Pancreas (tissue), 10 donors: ENCODE measurements at regions not wholly inside any gene's neighbourhood (a gene's known extent, or its start where the extent isn't known, plus 50 kb on each side); places are given as distances from the start of the nearest gene placed in this dataset.

ENCODE experiments used
- ATAC-seq, 4 donors: fragments of 200-7000 bp; cut with Tn5 transposase; one replicate each; pipeline versions ENCODE4 v1.8.0 to v1.9.1; 2020; ENCODE audit warnings: mild to moderate bottlenecking in 4 of 4, moderate library complexity in 4 of 4
- DNase-seq, 6 donors: peaks; one replicate each; pipeline ENCODE4 v3.0.0-alpha.2; 2020
- FAIRE-seq: peaks from 2 replicates; lab custom pipeline; 2012; peaks lifted over from hg19 to GRCh38; lab: Jason Lieb, UNC
- H3K27ac ChIP-seq, 4 donors: fragments of 200-600 bp; sonication (generic); 1 replicate in 3 of 4; 2 replicates in 1 of 4; pipeline versions ENCODE4 v1.5.0 to v1.8.0; 2020
- H3K27me3 ChIP-seq, 4 donors: fragments of 200-600 bp; one replicate each; pipeline ENCODE4 v1.8.0; 2021
- H3K36me3 ChIP-seq, 3 donors: fragments of 200-600 bp; sonication (generic) in 1 of 3; one replicate each; pipeline versions ENCODE4 v1.5.0 to v1.8.0; 2020 to 2021
- H3K4me1 ChIP-seq, 3 donors: fragments of 200-600 bp; one replicate each; pipeline ENCODE4 v1.8.0; 2021
- H3K4me3 ChIP-seq, 4 donors: fragments of 200-600 bp; sonication (generic) in 2 of 4; one replicate each; pipeline versions ENCODE4 v1.5.0 to v1.8.0; 2020 to 2021
- H3K9me3 ChIP-seq, 4 donors: fragments of 200-600 bp; one replicate each; pipeline ENCODE4 v1.8.0; 2021
- WGBS, 2 donors: extraction: QIAGEN DNeasy Blood & Tissue Kit; methylation state at CpG; one replicate each; pipeline ENCODE4 v1.1.7; 2013; 5-methylcytosine and 5-hydroxymethylcytosine counted together
- intact Hi-C, 3 donors: fragments of 100-400 bp; cut with DNase I; formaldehyde crosslinking; loops; one replicate each; pipeline versions ENCODE4 v1.11.1 to v1.14.2; 2022
- TF ChIP-seq, protein P1 (sequence below), 4 donors: fragments of 200-600 bp; sonication (generic) in 3 of 4; IDR thresholded peaks; one replicate each; pipeline versions ENCODE4 v1.5.0 to v1.8.0; 2021; ENCODE audit warnings: antibody characterized with exemption in 4 of 4
- donor health status: healthy with polysubstance abuse.
- donor health status: DM: no; HTN: no; CAD: no; lungs with moderate emphysema.
- donor health status: DM: no; HTN: no; CAD: no.
- donor health status: control.
- donor health status: control.
- donor health status: Bipolar disorder and iron deficiency.
- donor health status: DM: yes; HTN: yes; CAD: no.
- donor health status: DM: no; HTN: no; CAD: no.
- donor health status: DM: no; HTN: no; CAD: no.
- donor health status: DM: yes; HTN: yes; CAD: no.

DNA sequence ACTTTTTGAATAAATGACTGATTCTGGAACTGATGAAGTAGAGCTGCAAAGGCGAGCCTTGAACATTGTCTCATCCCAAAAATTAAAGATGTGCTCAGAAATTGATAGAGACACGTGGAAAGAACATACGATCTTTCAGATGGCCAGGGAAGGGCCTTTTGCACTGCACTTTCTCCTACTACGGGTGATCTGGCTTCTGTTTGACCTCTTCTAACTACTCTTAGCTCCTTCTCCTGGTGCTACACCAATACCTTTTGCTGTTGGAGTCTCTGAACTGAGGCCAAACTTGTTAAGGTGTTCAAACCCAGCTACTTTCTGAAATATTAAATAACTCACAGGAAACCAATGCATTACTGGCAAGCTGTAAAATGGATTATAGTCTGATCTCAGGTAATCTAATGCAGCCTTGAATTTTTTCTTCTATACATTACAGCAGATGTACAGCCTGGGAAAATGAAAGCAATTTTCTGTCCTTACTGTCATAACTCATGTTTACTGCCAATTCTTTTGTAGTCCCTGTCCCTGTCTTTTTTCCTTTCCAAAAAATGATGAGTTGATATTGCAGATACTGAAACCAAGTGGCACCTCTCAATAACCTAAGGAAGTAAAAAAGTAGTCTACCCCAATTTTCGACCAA lies 1086.1 kb upstream of the CNTN5 start:
- 43 to 71% methylated on average over 5 of the region's 5 CpGs for WGBS, 2 donors
- intact Hi-C loops: no loop called here
- Histone ChIP-seq H3K4me1 (no peaks in the 10 kb centered on the region), H3K27me3 (no peaks in the 10 kb centered on the region), H3K4me3 (no peak overlapping the region), H3K9me3 (no peaks in the 10 kb centered on the region), H3K27ac (no peak overlapping the region), H3K36me3 (no peaks in the 10 kb centered on the region)
- DNase-seq (no peak), FAIRE-seq (no peak), ATAC-seq (no peak)
- TF ChIP-seq, protein P1, sequence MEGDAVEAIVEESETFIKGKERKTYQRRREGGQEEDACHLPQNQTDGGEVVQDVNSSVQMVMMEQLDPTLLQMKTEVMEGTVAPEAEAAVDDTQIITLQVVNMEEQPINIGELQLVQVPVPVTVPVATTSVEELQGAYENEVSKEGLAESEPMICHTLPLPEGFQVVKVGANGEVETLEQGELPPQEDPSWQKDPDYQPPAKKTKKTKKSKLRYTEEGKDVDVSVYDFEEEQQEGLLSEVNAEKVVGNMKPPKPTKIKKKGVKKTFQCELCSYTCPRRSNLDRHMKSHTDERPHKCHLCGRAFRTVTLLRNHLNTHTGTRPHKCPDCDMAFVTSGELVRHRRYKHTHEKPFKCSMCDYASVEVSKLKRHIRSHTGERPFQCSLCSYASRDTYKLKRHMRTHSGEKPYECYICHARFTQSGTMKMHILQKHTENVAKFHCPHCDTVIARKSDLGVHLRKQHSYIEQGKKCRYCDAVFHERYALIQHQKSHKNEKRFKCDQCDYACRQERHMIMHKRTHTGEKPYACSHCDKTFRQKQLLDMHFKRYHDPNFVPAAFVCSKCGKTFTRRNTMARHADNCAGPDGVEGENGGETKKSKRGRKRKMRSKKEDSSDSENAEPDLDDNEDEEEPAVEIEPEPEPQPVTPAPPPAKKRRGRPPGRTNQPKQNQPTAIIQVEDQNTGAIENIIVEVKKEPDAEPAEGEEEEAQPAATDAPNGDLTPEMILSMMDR (IDR thresholded peaks at IDR 0.05): no peak

DNA sequence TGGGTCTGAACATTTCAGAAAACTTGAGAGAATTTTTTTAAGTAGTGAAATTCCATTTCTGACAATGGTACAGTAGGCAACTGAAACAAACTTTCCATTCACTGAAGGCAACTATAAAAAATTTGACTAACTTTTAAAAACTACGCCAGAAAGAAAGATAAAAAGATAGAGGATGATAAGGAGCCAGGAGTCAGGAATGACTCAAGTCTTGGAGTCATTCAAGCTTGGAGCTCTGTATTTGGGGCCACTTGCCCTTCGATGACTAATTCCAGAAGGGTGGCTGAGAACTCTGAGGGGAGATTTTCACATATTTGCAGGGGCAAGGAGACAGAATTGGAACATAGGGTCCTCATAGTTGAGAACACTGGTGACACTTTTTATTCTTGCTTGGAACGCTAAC lies 1083.2 kb upstream of the CNTN5 start:
- Histone ChIP-seq H3K9me3 (no peaks in the 10 kb centered on the region), H3K27me3 (no peaks in the 10 kb centered on the region), H3K27ac (no peak overlapping the region), H3K36me3 (no peaks in the 10 kb centered on the region), H3K4me1 (no peaks in the 10 kb centered on the region), H3K4me3 (no peak overlapping the region)
- no peak for DNase-seq
- no peak for FAIRE-seq
- 64 to 75% methylated on average over 3 of the region's 3 CpGs for WGBS, 2 donors
- TF ChIP-seq, protein P1 (IDR thresholded peaks at IDR 0.05): no peak
- intact Hi-C loops: no loop called here
- ATAC-seq: no peak

DNA sequence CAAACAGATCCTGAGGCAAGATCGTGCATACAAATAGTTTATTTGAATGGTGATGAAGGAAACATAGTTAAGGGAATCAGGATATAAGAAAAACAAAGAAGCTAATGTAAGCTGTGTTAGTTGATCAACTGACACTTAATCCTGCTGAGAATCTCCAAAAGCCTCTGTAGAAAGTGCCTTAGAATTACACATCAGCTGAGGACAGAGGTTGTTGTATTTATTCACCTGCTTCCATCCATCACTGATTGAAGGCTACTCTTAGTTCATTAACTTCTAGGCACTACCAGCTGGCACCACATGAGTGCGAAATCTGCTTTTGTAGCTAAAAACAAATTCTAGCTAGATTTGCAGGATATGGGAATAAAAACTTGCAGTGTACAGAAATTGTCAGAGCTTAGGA lies 1082.0 kb upstream of the CNTN5 start:
- FAIRE-seq (no peak), DNase-seq (no peak), ATAC-seq (no peak)
- Histone ChIP-seq H3K4me1 (no peaks in the 10 kb centered on the region), H3K27me3 (no peaks in the 10 kb centered on the region), H3K9me3 (no peaks in the 10 kb centered on the region), H3K36me3 (no peaks in the 10 kb centered on the region), H3K4me3 (no peak overlapping the region), H3K27ac (no peak overlapping the region)
- TF ChIP-seq, protein P1 (IDR thresholded peaks at IDR 0.05): no peak
- intact Hi-C loops: no loop called here
- WGBS, 2 donors: 56 to 68% methylated on average over 2 of the region's 2 CpGs

DNA sequence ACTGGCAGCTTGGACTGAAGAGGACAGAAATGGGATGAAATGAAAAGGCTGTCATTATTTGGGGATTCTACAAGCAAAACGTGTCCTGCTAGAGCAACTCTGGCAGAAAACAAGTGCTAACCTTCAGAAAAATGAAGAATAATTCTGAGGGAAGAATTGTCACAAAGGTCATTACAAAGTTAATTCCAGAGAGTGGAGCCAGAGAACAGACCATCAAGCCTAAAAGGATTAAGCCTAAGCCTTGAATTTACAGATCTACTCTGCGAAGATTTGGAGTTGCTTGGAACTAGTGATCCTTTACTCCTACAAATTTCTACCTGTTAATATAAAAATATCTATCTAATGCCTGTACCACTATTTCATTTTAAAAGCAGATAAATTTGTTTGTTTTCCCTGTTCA lies 1077.3 kb upstream of the CNTN5 start:
- no peaks in the 10 kb centered on the region for H3K27me3 ChIP-seq
- H3K4me3 ChIP-seq: no peak overlapping the region
- H3K27ac ChIP-seq: no peak overlapping the region
- no peaks in the 10 kb centered on the region for H3K9me3 ChIP-seq
- no peak for FAIRE-seq
- 34 to 43% methylated on average over 2 of the region's 2 CpGs for WGBS, 2 donors
- TF ChIP-seq, protein P1 (IDR thresholded peaks at IDR 0.05): no peak
- DNase-seq: no peak
- H3K36me3 ChIP-seq: no peaks in the 10 kb centered on the region
- H3K4me1 ChIP-seq: no peaks in the 10 kb centered on the region
- no peak for ATAC-seq
- intact Hi-C loops: no loop called here

DNA sequence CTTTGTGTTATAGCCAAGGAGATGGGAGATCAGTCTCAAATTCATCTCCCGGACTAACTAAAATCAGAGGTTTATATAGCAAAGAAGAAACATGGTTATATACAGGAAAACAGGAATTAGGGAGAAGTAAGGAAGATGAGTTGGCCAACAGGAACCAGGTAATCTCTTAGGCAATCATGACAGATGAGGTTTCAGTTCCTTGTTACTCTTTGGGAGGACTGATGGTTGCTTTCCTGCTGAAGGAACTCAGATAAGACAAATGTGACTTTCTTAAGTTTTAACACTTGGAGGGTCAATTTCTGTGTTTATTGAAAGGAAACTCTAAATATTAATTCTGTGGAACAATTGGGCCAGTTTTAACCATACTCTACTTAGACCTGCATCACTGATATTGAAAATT lies 1072.0 kb upstream of the CNTN5 start:
- H3K4me3 ChIP-seq: no peak overlapping the region
- ATAC-seq (no peak), FAIRE-seq (no peak), DNase-seq (no peak)
- WGBS, 2 donors: 45 to 84% methylated on average over 1 of the region's 1 CpG
- TF ChIP-seq, protein P1 (IDR thresholded peaks at IDR 0.05): no peak
- no peak overlapping the region for H3K27ac ChIP-seq
- no peaks in the 10 kb centered on the region for H3K4me1 ChIP-seq
- intact Hi-C loops: no loop called here
- H3K9me3 ChIP-seq: no peaks in the 10 kb centered on the region
- no peaks in the 10 kb centered on the region for H3K36me3 ChIP-seq
- no peaks in the 10 kb centered on the region for H3K27me3 ChIP-seq
